DND-41 (cell line): ENCODE measurements at regions not wholly inside any gene's neighbourhood (a gene's known extent, or its start where the extent isn't known, plus 50 kb on each side); places are given as distances from the start of the nearest gene placed in this dataset.

ENCODE experiments used
- ATAC-seq: fragments of 200-7000 bp; cut with Tn5 transposase; 3 replicates; pipeline ENCODE4 v1.9.1; 2021; ENCODE audit warnings: low read depth; ENCODE audit not compliant: insufficient read depth
- DNase-seq: peaks from one replicate; pipeline ENCODE4 v3.0.0-alpha.2; 2020
- H2AFZ ChIP-seq: 2 replicates; pipeline ENCODE4 v1.6.0; 2012; ENCODE audit warnings: low read depth, low read length
- H3K27ac ChIP-seq: 2 replicates; pipeline ENCODE4 v1.5.1; 2012; ENCODE audit warnings: low read length, inconsistent platforms
- H3K27me3 ChIP-seq: fragments of 200-600 bp; sonication (generic); 2 replicates; pipeline ENCODE4 v1.6.0; 2012; ENCODE audit warnings: low read length, mild to moderate bottlenecking, inconsistent platforms; ENCODE audit not compliant: insufficient read depth, poor library complexity
- H3K36me3 ChIP-seq: 2 replicates; pipeline ENCODE4 v1.5.1; 2012; ENCODE audit warnings: low read length, inconsistent platforms; ENCODE audit not compliant: insufficient read depth
- H3K4me1 ChIP-seq: 2 replicates; pipeline ENCODE4 v1.5.1; 2012; ENCODE audit warnings: mild to moderate bottlenecking, low read length; ENCODE audit not compliant: insufficient read depth
- H3K4me2 ChIP-seq: 2 replicates; pipeline ENCODE4 v1.6.0; 2012; ENCODE audit warnings: mild to moderate bottlenecking, moderate library complexity, low read length, inconsistent platforms; ENCODE audit not compliant: insufficient read depth
- H3K4me3 ChIP-seq, 2 experiments: fragments of 200-600 bp in 1 of 2; shearing (Covaris generic) in 1 of 2; 2 replicates each; pipeline ENCODE4 v1.5.1; 2012 to 2016; ENCODE audit warnings: inconsistent platforms in 2 of 2, low read length in 2 of 2, mild to moderate bottlenecking in 2 of 2, low read depth in 1 of 2, moderate library complexity in 1 of 2
- H3K79me2 ChIP-seq: 2 replicates; pipeline ENCODE4 v1.6.0; 2012; ENCODE audit warnings: low read length, inconsistent platforms; ENCODE audit not compliant: insufficient read depth
- H3K9ac ChIP-seq: 2 replicates; pipeline ENCODE4 v1.6.0; 2012; ENCODE audit warnings: low read depth, mild to moderate bottlenecking, inconsistent platforms, low read length, moderate library complexity
- H3K9me3 ChIP-seq: 2 replicates; pipeline ENCODE4 v1.5.1; 2012; ENCODE audit warnings: low read length, moderate library complexity, mild to moderate bottlenecking, inconsistent platforms; ENCODE audit not compliant: insufficient read depth, severe bottlenecking
- H4K20me1 ChIP-seq: 2 replicates; pipeline ENCODE4 v1.6.0; 2012; ENCODE audit warnings: low read length; ENCODE audit not compliant: insufficient read depth
- CTCF ChIP-seq: IDR thresholded peaks from 2 replicates; pipeline ENCODE4 v1.5.1; 2012; ENCODE audit warnings: borderline replicate concordance, low read length, moderate library complexity, mild to moderate bottlenecking; ENCODE audit not compliant: poor library complexity, severe bottlenecking; ENCODE audit errors: extremely low read depth
- EZH2 ChIP-seq: IDR thresholded peaks from 3 replicates; pipeline ENCODE4 v1.6.1; 2012; ENCODE audit warnings: borderline replicate concordance, low read depth, mild to moderate bottlenecking, moderate library complexity, low read length, inconsistent platforms; ENCODE audit not compliant: severe bottlenecking

- H3K4me3 ChIP-seq = no peak overlapping the region
- no peak overlapping the region for H3K27ac ChIP-seq
- H2AFZ ChIP-seq = no peak overlapping the region
- no peak overlapping the region for H3K4me2 ChIP-seq
- DNase-seq (no peak), ATAC-seq (no peak)
- H3K9me3 ChIP-seq = no peaks in the 10 kb centered on the region
- no peak overlapping the region for H3K9ac ChIP-seq
- no peaks in the 10 kb centered on the region for H3K27me3 ChIP-seq
- TF ChIP-seq EZH2 (no peak), CTCF (no peak)
- no peaks in the 10 kb centered on the region for H3K79me2 ChIP-seq
- no peaks in the 10 kb centered on the region for H4K20me1 ChIP-seq
- H3K36me3 ChIP-seq = no peaks in the 10 kb centered on the region
- no peaks in the 10 kb centered on the region for H3K4me1 ChIP-seq
Observed at GRCh38 chr5:139733698-139734538, 61.7 kb upstream of the PSD2 start.

GRCh38 chr5:139734539-139734916 lies 61.1 kb upstream of the PSD2 start:
- TF ChIP-seq EZH2 = no peak
- no peaks in the 10 kb centered on the region for H3K79me2 ChIP-seq
- no peaks in the 10 kb centered on the region for H3K4me1 ChIP-seq
- ATAC-seq (peak; percentile 33; the same call in 1 of the 3 replicates), DNase-seq (no peak)
- H3K4me2 ChIP-seq = no peak overlapping the region
- no peaks in the 10 kb centered on the region for H3K27me3 ChIP-seq
- no peaks in the 10 kb centered on the region for H3K36me3 ChIP-seq
- H3K27ac ChIP-seq = no peak overlapping the region
- H2AFZ ChIP-seq = no peak overlapping the region
- no peaks in the 10 kb centered on the region for H4K20me1 ChIP-seq
- H3K9me3 ChIP-seq = no peaks in the 10 kb centered on the region
- H3K4me3 ChIP-seq = no peak overlapping the region
- H3K9ac ChIP-seq = no peak overlapping the region

GRCh38 chr5:139738193-139739149 lies 57.1 kb upstream of the PSD2 start:
- H2AFZ ChIP-seq = no peak overlapping the region

More at GRCh38 chr5:139738193-139739149, 57.1 kb upstream of the PSD2 start:
- Histone ChIP-seq H3K4me3 (no peak overlapping the region), H4K20me1 (0 out of 2 replicates have a peak, but pooled peaks cover 4% of the 10 kb centered on the region), H3K4me1 (peaks cover 10% of the 10 kb centered on the region), H3K79me2 (no peaks in the 10 kb centered on the region), H3K4me2 (no peak overlapping the region), H3K27ac (no peak overlapping the region), H3K27me3 (no peaks in the 10 kb centered on the region), H3K36me3 (no peaks in the 10 kb centered on the region), H3K9ac (no peak overlapping the region; the same call in 1 of the 2 replicates), H3K9me3 (no peaks in the 10 kb centered on the region)
- no peak for TF ChIP-seq CTCF
- TF ChIP-seq EZH2 = no peak
- DNase-seq (no peak), ATAC-seq (no peak)
